ENCODE measurements at regions not wholly inside any gene's neighbourhood (a gene's known extent, or its start where the extent isn't known, plus 50 kb on each side); places are given as distances from the start of the nearest gene placed in this dataset.
"Not testable (repeated sequence)": the region's sequence is repeated elsewhere in the genome, so short reads cannot be mapped to it uniquely, and the experiment has no call there.

DNA sequence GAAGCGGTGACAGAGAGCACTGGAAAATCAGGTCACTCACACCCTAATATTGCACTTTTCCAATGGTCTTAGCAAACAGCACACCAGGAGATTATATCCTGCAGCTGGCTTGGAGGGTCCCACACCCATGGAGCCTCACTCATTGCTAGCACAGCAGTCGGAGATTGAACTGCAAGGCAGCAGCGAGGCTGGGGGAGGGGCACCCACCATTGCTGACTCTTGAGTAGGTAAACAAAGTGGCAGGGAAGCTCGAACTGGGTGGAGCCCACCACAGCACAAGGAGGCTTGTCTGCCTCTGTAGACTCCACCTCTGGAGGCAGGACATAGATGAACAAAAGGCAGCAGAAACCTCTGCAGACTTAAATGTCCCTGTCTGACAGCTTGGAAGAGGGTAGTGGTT lies 1579.7 kb downstream of the REEP3 start:
- not testable (repeated sequence) for FAIRE-seq; DNase-seq (ENCODE audit: extremely low spot score, insufficient read length, low read depth)

DNA sequence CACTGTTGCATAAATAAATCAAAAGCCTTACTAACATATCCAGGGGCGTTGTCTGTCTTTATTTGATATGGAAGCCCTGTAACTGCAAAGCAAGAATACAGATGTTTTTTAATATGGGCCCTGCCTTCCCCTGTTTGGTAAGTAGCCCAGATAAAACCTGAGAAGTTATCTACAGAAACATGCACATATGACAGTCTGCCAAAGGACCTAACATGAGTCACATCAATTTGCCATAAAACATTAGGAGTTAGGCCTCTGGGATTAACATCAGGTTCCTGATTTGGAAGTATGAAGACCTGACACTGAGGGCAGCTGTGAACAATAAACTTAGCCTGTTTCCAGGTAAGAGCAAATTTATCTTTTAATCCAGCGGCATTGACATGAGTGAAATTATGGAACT lies 1588.8 kb downstream of the REEP3 start:
- no peak for FAIRE-seq
- no peak for DNase-seq (ENCODE audit: extremely low spot score, insufficient read length, low read depth)

DNA sequence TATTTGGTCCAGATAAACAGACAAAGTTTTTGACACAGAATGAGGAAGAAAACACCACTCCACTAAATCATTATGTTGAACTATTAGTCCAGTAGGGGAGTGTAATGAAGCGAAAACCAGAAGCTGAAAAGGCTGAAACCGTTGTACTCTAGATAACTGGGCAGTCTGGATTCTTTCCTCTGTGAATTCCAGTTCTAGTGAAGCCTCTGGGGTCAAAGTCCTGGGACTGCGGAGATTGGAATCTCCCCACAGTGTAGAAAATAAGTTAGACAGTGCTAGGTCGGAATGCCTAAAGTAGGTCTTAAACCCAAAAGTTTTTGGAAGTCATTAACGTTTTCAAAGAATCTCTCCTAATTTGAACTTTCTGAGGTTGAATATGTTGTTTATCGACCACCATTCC lies 1589.9 kb downstream of the REEP3 start:
- not testable (repeated sequence) for DNase-seq (ENCODE audit: extremely low spot score, insufficient read length, low read depth); FAIRE-seq

DNA sequence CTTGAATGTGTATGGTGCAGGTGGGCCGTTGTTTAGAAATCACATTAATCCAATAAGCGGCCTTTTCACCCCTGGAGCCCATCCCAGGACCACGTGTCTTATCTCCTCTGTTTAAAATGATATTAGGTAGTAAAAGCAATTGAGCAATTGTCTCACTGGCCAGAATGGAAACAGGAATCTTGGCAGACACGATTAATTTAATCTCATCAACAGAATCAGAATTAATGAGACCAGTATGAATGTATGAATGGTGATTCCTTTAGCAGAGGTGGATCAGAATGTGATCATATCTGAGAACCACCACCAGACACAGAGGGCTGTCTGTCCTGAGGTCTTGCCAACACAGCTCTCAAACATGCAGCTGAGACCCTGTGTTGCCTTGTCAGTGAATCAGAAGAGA lies 1591.4 kb downstream of the REEP3 start:
- DNase-seq (ENCODE audit: extremely low spot score, insufficient read length, low read depth) (no peak), FAIRE-seq (no peak)

DNA sequence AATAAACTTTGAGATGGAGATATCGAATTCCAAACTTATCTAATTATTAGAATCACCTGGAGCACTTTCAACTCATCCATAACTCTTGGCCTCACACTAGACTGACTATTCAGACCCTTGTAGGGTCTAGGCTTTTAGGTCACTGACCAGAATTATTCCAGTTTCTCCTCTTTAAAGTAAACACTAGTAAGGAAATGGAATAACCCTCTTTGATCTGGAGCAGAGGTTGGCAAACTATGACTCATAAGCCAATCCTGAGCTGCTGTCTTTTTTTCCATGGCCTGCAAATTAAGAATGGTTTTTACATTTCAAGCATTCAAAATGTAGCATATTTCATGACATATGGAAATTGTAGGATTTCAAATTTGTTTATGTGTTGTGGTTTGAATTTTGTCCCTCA lies 1601.9 kb downstream of the REEP3 start:
- DNase-seq (ENCODE audit: extremely low spot score, insufficient read length, low read depth) (no peak), FAIRE-seq (no peak)

DNA sequence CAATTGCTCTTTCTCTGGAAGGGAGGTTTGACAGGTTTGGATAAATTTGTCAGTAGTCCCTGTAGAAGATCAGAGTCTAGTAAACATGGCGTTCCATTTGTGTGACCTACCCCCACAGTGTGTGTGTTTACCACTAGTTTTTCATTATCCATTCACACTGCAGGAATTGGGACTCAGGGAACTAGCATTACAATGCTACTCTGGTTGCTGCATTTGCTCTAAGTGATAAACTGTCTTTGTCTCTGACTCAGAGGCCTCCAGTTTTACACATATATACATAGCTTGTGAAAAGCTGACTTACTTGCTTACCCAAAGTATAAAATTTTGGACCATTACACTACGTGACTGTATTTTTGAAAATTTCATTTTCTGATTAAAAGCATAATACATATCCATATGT lies 1604.0 kb downstream of the REEP3 start:
- FAIRE-seq (no peak), DNase-seq (ENCODE audit: extremely low spot score, insufficient read length, low read depth) (no peak)

DNA sequence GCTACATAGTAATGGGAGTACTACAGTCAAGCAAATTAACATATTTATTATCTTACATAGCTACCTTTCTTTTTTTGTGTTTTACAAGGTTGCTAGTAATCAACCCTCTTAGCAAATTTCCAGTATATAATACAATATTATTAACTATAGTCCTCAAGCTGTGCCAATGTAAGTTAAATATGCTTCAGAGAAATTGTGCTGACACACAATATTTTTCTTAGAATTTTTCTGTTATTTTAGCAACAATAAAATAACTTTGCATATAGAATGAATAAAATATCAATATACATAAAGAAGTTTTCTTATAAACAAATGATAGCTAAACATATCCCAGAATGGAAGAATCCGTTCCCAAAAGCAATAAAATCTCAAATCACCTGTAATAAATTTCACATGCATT lies 1605.1 kb downstream of the REEP3 start:
- FAIRE-seq (no peak), DNase-seq (ENCODE audit: extremely low spot score, insufficient read length, low read depth) (no peak)

DNA sequence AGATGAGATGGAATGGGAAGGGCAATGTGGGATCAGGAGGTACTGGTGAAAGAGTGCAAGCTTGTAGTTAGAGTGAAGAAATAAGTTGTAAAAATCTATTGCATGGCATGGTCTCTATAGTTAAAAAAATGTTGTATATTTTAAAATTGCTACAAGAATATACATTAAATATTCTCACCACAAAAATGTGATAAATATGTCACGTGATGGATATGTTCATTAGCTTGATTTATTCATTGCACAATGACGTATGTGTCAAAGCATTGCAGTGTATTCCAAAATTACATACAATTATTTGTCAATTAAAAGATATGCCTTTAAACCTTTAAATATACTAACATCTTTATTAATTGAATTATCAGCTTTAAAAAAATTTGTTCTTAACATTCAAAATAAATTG lies 1607.1 kb downstream of the REEP3 start:
- FAIRE-seq (no peak), DNase-seq (ENCODE audit: extremely low spot score, insufficient read length, low read depth) (no peak)

DNA sequence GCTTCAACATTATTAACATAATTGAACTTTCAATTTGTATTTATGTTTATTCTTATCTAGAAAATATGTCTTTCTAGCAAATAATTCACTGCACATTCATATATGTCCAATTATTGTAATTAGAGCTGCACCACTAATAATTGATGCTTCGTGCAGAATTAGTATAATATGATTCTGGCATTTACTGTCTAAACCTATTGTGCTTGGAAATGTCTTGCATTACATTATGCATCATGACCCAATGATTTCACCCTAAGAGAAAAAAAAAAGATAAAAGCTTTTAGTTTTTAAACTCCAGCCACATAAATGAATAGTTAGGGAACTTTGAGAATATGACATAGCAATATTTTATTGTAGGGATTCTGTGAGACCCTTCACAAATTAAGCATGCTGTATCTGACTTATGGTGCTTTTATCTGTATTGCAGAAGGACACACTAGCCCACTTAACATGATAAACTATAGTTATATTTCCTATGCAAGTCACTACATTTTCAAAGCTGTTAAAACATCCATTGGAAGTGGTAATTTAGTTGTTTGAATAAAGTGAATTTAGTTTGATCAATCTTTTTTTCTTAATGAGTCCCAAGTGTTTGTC lies 1609.1 kb downstream of the REEP3 start:
- DNase-seq (ENCODE audit: extremely low spot score, insufficient read length, low read depth) (no peak), FAIRE-seq (no peak)

DNA sequence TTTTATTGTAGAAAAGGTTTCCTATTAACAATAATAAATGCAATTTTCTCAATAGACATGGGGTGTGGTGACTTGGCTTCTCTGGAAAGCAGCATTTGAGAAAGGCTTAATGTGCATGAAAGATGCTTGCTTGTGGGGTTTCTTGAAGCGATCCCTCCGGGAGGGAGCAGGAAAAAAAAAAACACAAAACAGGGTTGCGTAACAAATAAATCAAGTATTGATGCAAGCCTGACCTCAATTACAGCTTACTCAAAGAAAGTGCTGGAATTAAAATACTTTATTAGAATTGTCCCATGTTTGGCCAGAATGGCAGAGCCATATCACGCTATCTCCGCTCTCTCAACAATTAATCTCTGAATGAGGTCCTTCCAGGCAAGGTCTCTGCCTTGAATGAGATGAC lies 1612.5 kb downstream of the REEP3 start:
- FAIRE-seq (no peak), DNase-seq (ENCODE audit: extremely low spot score, insufficient read length, low read depth) (no peak)

DNA sequence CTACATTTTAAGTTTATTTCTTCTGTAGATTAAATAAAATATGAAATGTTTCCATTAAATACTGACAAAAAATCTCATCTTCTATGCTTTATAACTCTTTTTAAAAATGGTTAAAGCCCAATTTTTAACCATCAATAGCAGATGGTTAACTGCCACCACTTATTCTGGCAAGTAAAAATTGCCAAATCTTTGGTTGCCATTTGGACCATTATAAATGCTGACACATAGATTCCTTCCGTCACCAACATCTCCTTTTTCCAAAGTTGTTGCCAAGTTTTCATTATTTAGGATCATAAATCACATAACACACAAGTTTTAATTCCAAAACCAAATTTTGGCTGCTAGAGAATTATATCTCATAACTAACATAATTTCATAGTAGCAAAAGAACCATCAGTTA lies 1614.3 kb downstream of the REEP3 start:
- DNase-seq (ENCODE audit: extremely low spot score, insufficient read length, low read depth) = no peak
- no peak for FAIRE-seq

DNA sequence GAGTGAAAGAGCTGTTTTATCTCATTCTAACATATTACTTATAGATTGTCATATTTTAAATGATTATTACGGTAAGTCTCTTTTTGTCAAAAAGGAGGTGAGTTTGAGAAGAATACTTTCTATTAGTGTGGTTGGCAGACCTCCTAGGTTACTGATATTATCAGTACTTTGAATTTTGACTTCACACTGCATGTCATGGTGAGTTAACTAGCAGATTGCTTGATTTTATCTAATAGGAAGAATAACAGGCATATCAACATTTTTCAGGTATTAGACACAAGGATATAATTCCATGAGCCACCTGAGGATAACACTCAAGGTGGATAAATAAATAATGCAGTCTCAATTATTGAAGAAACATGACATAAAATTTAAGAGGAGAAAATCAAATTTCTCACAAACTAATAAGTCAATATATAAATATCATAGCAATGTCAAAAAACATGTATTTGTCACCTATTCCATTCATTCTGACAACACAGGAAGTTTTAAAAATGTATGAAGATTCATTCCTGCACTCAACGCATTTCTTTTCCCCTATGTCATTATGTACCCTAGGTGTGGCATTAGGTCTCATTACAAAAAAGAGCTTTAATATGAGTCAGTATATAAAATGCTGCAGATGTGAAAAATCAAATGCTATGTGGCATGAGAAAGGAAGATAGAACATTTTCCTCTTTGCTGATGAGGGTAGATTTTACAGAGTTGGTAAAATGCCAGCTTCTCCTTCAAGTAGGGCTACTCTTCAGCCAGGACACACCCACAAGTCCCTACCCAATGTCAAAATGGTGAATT lies 1621.6 kb downstream of the REEP3 start:
- DNase-seq (ENCODE audit: extremely low spot score, insufficient read length, low read depth) (no peak), FAIRE-seq (no peak)

DNA sequence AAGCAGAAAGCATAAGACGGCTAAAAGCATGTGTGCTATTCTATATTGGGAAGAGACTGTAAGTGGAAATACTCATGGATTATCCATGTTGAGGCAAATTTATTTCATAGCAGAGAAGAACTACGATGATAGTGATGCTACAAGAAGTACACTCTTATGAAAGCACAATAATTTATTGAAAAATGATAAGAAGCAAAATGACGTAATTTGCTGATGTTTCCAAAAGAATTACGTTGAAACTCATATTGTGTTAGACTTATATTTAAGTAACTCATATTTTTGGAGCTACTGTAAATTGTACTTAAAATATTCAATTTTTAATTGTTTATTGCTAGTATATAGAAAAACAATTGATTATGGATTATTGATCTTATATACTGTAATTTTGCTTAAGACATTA lies 1622.5 kb downstream of the REEP3 start:
- FAIRE-seq = no peak
- no peak for DNase-seq (ENCODE audit: extremely low spot score, insufficient read length, low read depth)

DNA sequence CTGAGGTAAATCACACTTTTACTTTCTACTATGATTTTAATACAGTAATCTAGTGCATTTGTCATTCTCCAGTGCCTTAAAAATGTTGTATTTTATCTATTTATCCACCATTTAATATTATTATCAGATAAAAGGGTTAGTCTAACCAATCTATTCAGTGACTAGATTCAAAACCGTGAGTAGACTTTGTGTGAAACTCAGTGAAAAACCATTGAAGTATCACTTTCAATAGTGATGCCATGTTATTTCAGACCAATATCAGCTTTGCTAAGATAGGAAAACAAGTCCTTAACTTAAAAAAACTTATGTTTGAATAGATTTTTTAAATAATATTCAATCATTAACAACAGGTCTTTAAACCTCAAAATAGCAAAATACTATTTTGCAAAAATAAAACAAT lies 1628.7 kb downstream of the REEP3 start:
- FAIRE-seq (no peak), DNase-seq (ENCODE audit: extremely low spot score, insufficient read length, low read depth) (no peak)

DNA sequence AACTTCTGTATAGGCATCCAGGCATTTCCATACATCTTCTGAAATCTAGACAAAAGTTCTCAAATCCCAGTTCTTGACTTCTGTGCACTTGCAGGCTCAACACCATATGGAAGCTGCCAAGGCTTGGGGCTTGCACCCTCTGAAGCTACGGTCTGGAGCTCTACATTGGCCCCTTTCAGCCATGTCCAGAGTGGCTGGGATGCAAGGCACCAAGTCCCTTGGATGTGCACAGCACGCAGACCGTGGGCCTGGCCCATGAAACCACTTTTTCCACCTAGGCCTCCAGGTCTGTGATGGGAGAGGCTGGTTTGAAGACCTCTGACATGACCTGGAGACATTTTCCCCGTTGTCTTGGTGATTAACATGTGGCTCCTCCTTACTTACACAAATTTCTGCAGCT lies 1645.1 kb downstream of the REEP3 start:
- DNase-seq (ENCODE audit: extremely low spot score, insufficient read length, low read depth) = no peak
- no peak for FAIRE-seq

DNA sequence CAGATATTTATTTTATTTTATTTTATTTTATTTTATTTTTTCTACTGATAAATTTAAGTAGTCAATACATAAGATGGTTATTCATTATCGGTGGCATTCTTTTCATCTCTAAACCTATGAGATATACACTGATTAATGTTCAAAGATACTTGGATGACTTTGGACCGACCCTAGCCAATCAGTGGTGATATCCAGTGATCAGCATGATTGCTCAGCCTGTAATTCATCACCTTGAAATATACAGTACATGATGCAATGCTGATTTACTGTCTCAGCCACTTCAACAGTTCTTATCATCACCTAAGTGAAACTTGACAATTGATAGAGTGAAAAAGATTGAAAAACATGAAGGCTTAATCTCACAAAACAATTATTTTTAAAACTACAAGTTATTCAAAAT lies 1651.0 kb downstream of the REEP3 start:
- DNase-seq (ENCODE audit: extremely low spot score, insufficient read length, low read depth) = no peak
- no peak for FAIRE-seq

DNA sequence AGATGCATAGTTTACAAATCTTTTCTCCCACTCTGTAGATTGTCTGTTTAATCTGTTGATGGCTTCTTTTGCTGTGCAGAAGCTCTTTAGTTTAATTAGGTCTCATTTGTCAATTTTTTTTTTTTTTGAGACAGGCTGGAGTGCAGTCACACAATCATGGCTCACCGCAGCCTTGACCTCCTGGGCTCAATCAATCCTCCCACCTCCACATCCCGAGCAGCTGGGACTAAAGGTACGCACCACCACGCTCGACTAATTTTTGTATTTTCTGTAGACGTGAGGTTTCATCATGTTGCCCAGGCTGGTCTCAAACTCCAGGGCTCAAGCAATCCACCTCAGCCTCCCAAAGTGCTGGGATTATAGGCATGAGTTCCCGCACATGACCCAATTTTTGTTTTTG lies 1655.8 kb downstream of the REEP3 start:
- DNase-seq (ENCODE audit: extremely low spot score, insufficient read length, low read depth) = no peak
- no peak for FAIRE-seq

DNA sequence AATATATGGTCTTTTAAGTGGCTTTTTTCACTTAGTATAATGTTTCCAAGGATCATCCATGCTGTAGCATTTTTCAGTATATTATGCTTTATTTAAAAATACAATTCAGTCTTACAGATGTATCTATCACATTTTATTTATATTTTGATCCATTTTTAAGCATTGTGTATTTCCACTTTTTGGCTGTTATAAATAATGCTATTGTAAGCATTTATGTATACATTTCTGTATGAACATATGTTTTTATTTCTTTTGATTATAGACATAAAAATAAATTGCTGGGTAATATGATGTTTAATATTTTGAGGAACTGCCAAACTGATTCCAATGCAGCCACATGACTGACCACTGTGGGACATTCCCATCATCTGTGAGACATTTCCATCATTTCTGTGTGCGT lies 1662.0 kb downstream of the REEP3 start:
- DNase-seq (ENCODE audit: extremely low spot score, insufficient read length, low read depth) = no peak
- FAIRE-seq = no peak

DNA sequence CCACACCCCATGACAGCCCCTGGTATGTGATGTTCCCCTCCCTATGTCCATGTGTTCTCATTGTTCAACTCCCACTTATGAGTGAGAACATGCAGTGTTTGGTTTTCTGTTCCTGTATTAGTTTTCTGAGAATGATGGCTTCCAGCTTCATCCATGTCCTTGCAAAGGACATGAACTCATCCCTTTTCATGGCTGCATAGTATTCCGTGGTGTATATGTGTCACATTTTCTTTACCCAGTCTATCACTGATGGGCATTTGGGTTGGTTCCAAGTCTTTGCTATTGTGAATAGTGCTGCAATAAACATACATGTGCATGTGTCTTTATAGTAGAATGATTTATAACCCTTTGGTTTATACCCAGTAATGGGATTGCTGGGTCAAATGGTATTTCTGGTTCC lies 1665.5 kb downstream of the REEP3 start:
- not testable (repeated sequence) for FAIRE-seq; DNase-seq (ENCODE audit: extremely low spot score, insufficient read length, low read depth)

DNA sequence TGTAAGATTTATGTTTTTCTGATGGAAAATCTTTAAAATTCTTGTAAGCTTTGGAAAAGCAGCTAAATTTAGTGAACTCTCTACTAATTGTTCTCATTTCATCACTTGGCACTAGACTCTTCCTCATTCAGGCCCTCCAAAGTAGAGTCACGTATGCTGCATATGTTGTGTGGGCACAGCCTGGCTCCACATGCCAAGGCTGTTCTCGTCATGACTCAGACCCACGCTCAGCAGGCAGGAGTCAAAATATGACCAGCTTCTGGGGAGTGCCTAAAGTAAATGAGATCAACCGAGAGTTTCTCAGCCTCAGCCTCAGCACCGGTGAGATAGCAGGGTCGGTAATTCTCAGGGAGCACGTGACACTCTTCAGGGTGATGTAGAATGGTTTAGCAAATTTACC lies 1672.9 kb downstream of the REEP3 start:
- FAIRE-seq (no peak), DNase-seq (ENCODE audit: extremely low spot score, insufficient read length, low read depth) (no peak)

DNA sequence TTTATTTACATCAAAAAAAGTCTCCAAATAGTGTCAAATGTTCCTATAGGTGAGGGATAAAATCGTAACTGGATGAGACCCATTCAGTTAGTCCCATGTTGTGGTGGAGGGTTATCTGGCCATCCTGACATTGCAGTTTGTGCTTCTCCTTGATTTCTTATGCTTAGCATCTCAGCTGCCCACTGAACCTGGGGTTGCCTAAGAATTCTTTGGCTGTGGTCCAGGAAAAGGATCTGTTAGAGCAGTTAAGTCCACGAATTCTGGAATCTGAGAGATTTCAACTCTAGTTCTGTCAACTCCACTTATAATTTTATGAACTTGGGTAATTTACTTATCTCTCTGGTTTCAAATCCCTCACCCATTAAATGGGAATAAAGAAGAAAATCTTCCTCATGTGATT lies 1673.4 kb downstream of the REEP3 start:
- no peak for FAIRE-seq
- DNase-seq (ENCODE audit: extremely low spot score, insufficient read length, low read depth) = no peak

DNA sequence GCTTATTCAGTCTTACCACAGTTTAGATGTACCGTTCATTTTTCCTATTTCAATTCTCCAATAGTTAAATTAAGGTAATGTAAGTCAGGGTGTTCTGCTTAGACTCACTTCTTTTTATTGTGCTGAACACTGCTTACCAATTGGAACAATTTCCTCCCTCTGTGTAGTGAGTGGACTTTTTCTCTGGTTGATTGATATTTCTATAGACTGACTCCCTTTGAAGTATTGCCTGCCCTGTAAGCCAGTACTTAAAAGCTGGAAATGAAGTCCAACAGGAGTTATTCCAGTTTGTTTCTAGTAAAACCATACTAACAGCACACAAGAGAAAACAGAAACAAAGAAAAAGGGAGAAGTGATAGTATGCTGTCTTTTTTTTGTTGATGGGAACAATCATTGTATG lies 1674.9 kb downstream of the REEP3 start:
- FAIRE-seq (no peak), DNase-seq (ENCODE audit: extremely low spot score, insufficient read length, low read depth) (no peak)
